ENCODE measurements at regions not wholly inside any gene's neighbourhood (a gene's known extent, or its start where the extent isn't known, plus 50 kb on each side); places are given as distances from the start of the nearest gene placed in this dataset.

DNA sequence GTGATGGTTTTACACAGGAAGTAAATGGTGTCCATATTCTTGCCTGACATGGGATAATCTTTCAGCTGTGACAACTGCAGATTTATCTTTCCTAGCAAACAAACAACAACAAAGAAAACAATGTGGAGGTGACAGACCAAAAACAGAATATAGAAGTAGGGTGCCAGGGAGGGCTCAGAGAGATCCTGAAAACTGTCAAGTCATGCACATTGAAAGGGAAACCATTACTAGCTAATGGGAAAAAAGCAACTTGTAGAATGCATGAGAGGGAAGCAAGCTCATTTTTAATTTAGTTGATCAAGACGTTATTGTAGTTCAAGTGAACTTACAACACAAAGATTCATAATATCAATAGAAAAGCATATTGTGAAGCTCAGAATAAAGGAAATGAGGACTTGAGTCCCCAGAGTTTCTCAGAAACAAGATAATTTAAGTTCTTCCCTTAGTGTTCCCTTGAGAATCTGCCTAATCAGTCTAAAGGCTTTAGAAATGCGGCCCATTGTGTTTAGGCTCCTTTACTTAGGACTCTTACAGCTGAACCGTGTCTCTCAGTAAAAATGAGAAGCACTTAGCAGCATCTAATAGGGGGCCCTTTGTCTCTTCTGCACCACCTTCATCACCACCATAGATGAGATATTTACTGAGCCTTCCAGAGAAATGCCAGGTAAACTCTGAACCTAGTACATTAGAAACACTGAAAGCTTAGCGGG is 115.6 kb upstream of the CADPS start:
- TF ChIP-seq, protein P1, sequence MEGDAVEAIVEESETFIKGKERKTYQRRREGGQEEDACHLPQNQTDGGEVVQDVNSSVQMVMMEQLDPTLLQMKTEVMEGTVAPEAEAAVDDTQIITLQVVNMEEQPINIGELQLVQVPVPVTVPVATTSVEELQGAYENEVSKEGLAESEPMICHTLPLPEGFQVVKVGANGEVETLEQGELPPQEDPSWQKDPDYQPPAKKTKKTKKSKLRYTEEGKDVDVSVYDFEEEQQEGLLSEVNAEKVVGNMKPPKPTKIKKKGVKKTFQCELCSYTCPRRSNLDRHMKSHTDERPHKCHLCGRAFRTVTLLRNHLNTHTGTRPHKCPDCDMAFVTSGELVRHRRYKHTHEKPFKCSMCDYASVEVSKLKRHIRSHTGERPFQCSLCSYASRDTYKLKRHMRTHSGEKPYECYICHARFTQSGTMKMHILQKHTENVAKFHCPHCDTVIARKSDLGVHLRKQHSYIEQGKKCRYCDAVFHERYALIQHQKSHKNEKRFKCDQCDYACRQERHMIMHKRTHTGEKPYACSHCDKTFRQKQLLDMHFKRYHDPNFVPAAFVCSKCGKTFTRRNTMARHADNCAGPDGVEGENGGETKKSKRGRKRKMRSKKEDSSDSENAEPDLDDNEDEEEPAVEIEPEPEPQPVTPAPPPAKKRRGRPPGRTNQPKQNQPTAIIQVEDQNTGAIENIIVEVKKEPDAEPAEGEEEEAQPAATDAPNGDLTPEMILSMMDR (IDR thresholded peaks at IDR 0.05): no peak
- no peak for TF ChIP-seq EZH2 (IDR thresholded peaks at IDR 0.05; ENCODE audit: borderline replicate concordance, insufficient read depth, low read depth, low read length, poor library complexity, severe bottlenecking)
